Left lung (tissue), 4 donors: ENCODE measurements at regions not wholly inside any gene's neighbourhood (a gene's known extent, or its start where the extent isn't known, plus 50 kb on each side); places are given as distances from the start of the nearest gene placed in this dataset.

Experiments used
- ATAC-seq: fragments of 200-7000 bp; cut with Tn5 transposase; one replicate; pipeline ENCODE4 v1.9.1; 2020; ENCODE audit warnings: moderate library complexity
- DNase-seq, 4 donors: peaks; one replicate each; pipeline ENCODE4 v3.0.0-alpha.2; 2013 to 2020
- H3K27ac ChIP-seq, 2 donors: fragments of 200-600 bp; sonication (generic) in 1 of 2; one replicate each; pipeline versions ENCODE4 v1.5.0 to v1.8.0; 2020 to 2021
- H3K27me3 ChIP-seq, 2 donors: fragments of 200-600 bp; sonication (generic) in 1 of 2; one replicate each; pipeline versions ENCODE4 v1.5.0 to v1.8.0; 2020 to 2021
- H3K36me3 ChIP-seq, 2 donors: fragments of 200-600 bp; sonication (generic) in 1 of 2; one replicate each; pipeline versions ENCODE4 v1.5.0 to v1.8.0; 2020 to 2021
- H3K4me1 ChIP-seq, 2 donors: fragments of 200-600 bp; one replicate each; pipeline ENCODE4 v1.8.0; 2021
- H3K4me3 ChIP-seq, 2 donors: fragments of 200-600 bp; sonication (generic) in 1 of 2; one replicate each; pipeline versions ENCODE4 v1.5.0 to v1.8.0; 2020 to 2021; ENCODE audit warnings: mild to moderate bottlenecking in 1 of 2
- H3K9me3 ChIP-seq, 2 donors: fragments of 200-600 bp; sonication (generic) in 1 of 2; one replicate each; pipeline versions ENCODE4 v1.5.0 to v1.8.0; 2020 to 2021
- CTCF ChIP-seq, 2 donors: fragments of 200-600 bp; sonication (generic) in 1 of 2; IDR thresholded peaks; one replicate each; pipeline versions ENCODE4 v1.5.0 to v1.8.0; 2021; ENCODE audit warnings: antibody characterized with exemption in 2 of 2
- intact Hi-C, 2 donors: fragments of 100-400 bp; cut with DNase I; formaldehyde crosslinking; loops; one replicate each; pipeline versions ENCODE4 v1.11.2 to v1.14.2; 2022
- donor health status: DM: no; HTN: yes; CAD: no.
- donor health status: DM: no; HTN: no; CAD: no.

- H3K4me1 ChIP-seq, result no peaks in the 10 kb centered on the region
- H3K4me3 ChIP-seq, result no peak overlapping the region
- H3K27me3 ChIP-seq, result no peaks in the 10 kb centered on the region
- DNase-seq, result no peak
- H3K36me3 ChIP-seq, result no peaks in the 10 kb centered on the region
- intact Hi-C loops, result no loop called here
- no peak for ATAC-seq
- H3K9me3 ChIP-seq, result no peaks in the 10 kb centered on the region
- H3K27ac ChIP-seq, result no peak overlapping the region
- no peak for TF ChIP-seq CTCF (IDR thresholded peaks at IDR 0.05)
Measured at GRCh38 chr2:14125624-14126293, 506.8 kb upstream of the LRATD1 start.

- Histone ChIP-seq H3K27me3 (no peaks in the 10 kb centered on the region), H3K4me1 (no peaks in the 10 kb centered on the region), H3K4me3 (no peak overlapping the region), H3K27ac (no peak overlapping the region), H3K36me3 (no peaks in the 10 kb centered on the region), H3K9me3 (no peaks in the 10 kb centered on the region)
- no peak for TF ChIP-seq CTCF (IDR thresholded peaks at IDR 0.05)
- ATAC-seq (no peak), DNase-seq (no peak)
- intact Hi-C loops, result no loop called here
Measured at GRCh38 chr2:14126846-14127245, 505.7 kb upstream of the LRATD1 start.

- Histone ChIP-seq H3K27me3 (no peaks in the 10 kb centered on the region), H3K4me3 (no peak overlapping the region), H3K27ac (no peak overlapping the region), H3K36me3 (no peaks in the 10 kb centered on the region), H3K9me3 (no peaks in the 10 kb centered on the region), H3K4me1 (no peaks in the 10 kb centered on the region)
- intact Hi-C loops, result no loop called here
- no peak for DNase-seq
- no peak for TF ChIP-seq CTCF (IDR thresholded peaks at IDR 0.05)
- ATAC-seq, result no peak
Measured at GRCh38 chr2:14127765-14128164, 504.8 kb upstream of the LRATD1 start.

- no peaks in the 10 kb centered on the region for H3K27me3 ChIP-seq
- H3K4me3 ChIP-seq, result no peak overlapping the region
- no peaks in the 10 kb centered on the region for H3K9me3 ChIP-seq
- H3K4me1 ChIP-seq, result no peaks in the 10 kb centered on the region
- no peaks in the 10 kb centered on the region for H3K36me3 ChIP-seq
- no peak for ATAC-seq
- no peak for DNase-seq
- TF ChIP-seq CTCF (IDR thresholded peaks at IDR 0.05), result no peak
- H3K27ac ChIP-seq, result no peak overlapping the region
- intact Hi-C loops, result no loop called here
Measured at GRCh38 chr2:14132386-14132785, 500.1 kb upstream of the LRATD1 start.

- no peak for DNase-seq
- no peaks in the 10 kb centered on the region for H3K36me3 ChIP-seq
- H3K27me3 ChIP-seq, result no peaks in the 10 kb centered on the region
- intact Hi-C loops, result no loop called here
- no peak overlapping the region for H3K4me3 ChIP-seq
- TF ChIP-seq CTCF (IDR thresholded peaks at IDR 0.05), result no peak
- no peaks in the 10 kb centered on the region for H3K4me1 ChIP-seq
- ATAC-seq, result no peak
- no peaks in the 10 kb centered on the region for H3K9me3 ChIP-seq
- no peak overlapping the region for H3K27ac ChIP-seq
Measured at GRCh38 chr2:14134771-14135170, 497.7 kb upstream of the LRATD1 start.
